ENCODE measurements at regions not wholly inside any gene's neighbourhood (a gene's known extent, or its start where the extent isn't known, plus 50 kb on each side); places are given as distances from the start of the nearest gene placed in this dataset.

DNA sequence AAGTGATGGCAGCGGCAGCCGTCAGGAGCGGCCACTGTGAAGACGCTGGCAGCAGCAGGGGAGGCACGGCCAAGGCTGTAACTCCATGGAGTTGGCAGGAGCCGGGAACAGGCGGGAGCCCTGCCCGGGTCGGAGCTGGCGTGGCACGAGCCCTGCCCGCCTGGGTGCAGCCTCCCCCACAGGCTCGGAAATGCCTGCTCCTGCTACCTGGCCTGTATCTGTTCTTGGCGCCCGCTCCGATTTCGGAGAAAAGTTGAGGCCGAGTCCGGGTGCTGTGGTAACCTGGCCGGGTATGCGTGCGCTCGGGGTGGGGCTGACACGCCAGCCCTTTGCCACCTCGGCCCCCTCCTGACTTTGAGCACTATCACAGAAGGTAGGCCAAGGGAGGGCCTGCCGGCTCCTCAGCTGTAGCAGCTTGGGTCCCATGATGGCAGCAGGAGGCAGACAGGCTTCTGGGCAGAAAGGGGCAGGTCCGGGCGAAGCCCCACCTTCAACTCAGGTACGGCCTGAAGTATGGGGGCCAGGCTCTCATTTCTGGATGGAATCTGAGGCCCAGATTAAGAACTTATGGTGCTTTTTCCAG, 51.2 kb upstream of the SHISA3 start:
- TF ChIP-seq FOXM1 (IDR thresholded peaks at IDR 0.05; ENCODE audit: borderline replicate concordance) = no peak
- no peak for TF ChIP-seq TARDBP (IDR thresholded peaks at IDR 0.05)
- TF ChIP-seq BHLHE40 (IDR thresholded peaks at IDR 0.05; ENCODE audit: borderline replicate concordance) = no peak
- TF ChIP-seq SP1 (IDR thresholded peaks at IDR 0.05) = no peak
- no peak for TF ChIP-seq ELF4 (IDR thresholded peaks at IDR 0.05)
- no peak for TF ChIP-seq SUZ12 (IDR thresholded peaks at IDR 0.05)
- no peak for TF ChIP-seq ARNT (IDR thresholded peaks at IDR 0.05)
- TF ChIP-seq FOXK2 (IDR thresholded peaks at IDR 0.05) = no peak
- no peak for TF ChIP-seq L3MBTL2 (conservative IDR thresholded peaks at IDR 0.05)
